ENCODE measurements at regions not wholly inside any gene's neighbourhood (a gene's known extent, or its start where the extent isn't known, plus 50 kb on each side); places are given as distances from the start of the nearest gene placed in this dataset.

DNA sequence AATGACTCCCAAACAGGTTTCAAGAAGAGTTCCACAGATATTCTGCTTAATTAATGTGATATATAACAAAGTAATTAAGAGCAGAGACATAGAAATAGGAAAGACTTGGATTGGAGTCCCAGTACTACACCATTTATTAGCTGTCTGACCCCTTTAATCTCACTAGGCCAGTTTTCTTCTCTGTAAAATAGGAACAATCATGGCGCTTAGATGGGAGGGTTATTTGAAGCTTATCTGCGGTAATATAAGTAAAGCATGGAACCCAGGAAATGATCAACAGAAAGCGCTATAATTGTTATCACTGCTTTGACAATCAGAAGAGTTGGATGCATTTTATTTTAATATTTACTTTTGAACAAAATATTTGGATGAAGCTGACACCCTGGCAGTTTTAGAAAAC, 71.3 kb upstream of the IFNE start:
- H3K9me2 ChIP-seq (replicated peaks; ENCODE audit: insufficient read depth, low read length): no peaks in the 10 kb centered on the region
- no peaks in the 10 kb centered on the region for H3K27me3 ChIP-seq (replicated peaks; ENCODE audit: insufficient read depth, low read length)
- H3K4me2 ChIP-seq (ENCODE audit: low read depth, low read length): no peak overlapping the region
- no peak for TF ChIP-seq EZH2 (optimal IDR thresholded peaks at IDR 0.05; ENCODE audit: low read depth, low read length)
- TF ChIP-seq, protein P1, sequence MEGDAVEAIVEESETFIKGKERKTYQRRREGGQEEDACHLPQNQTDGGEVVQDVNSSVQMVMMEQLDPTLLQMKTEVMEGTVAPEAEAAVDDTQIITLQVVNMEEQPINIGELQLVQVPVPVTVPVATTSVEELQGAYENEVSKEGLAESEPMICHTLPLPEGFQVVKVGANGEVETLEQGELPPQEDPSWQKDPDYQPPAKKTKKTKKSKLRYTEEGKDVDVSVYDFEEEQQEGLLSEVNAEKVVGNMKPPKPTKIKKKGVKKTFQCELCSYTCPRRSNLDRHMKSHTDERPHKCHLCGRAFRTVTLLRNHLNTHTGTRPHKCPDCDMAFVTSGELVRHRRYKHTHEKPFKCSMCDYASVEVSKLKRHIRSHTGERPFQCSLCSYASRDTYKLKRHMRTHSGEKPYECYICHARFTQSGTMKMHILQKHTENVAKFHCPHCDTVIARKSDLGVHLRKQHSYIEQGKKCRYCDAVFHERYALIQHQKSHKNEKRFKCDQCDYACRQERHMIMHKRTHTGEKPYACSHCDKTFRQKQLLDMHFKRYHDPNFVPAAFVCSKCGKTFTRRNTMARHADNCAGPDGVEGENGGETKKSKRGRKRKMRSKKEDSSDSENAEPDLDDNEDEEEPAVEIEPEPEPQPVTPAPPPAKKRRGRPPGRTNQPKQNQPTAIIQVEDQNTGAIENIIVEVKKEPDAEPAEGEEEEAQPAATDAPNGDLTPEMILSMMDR (IDR thresholded peaks at IDR 0.05; ENCODE audit: low read length): no peak
- no peak for TF ChIP-seq EZH2phosphoT487 (IDR thresholded peaks at IDR 0.05; ENCODE audit: low read length)
- no peaks in the 10 kb centered on the region for H3K36me3 ChIP-seq (replicated peaks; ENCODE audit: insufficient read depth, low read length)
- H3K4me3 ChIP-seq (ENCODE audit: low read length): no peak overlapping the region
- no peaks in the 10 kb centered on the region for H3K9me3 ChIP-seq (replicated peaks; ENCODE audit: insufficient read depth, low read length)
- H3K27ac ChIP-seq (ENCODE audit: low read length): no peak overlapping the region
- no peaks in the 10 kb centered on the region for H3F3A ChIP-seq (ENCODE audit: insufficient read depth, low read length)
- no peaks in the 10 kb centered on the region for H3K4me1 ChIP-seq (ENCODE audit: low read length)
- no peaks in the 10 kb centered on the region for H4K20me1 ChIP-seq (ENCODE audit: insufficient read depth, low read length)
- no peak overlapping the region for H2AFZ ChIP-seq (ENCODE audit: low read length)
- no peaks in the 10 kb centered on the region for H3K79me2 ChIP-seq (ENCODE audit: low read length)
- no peak overlapping the region for H3K9ac ChIP-seq (ENCODE audit: low read length)
- DNase-seq: no peak

DNA sequence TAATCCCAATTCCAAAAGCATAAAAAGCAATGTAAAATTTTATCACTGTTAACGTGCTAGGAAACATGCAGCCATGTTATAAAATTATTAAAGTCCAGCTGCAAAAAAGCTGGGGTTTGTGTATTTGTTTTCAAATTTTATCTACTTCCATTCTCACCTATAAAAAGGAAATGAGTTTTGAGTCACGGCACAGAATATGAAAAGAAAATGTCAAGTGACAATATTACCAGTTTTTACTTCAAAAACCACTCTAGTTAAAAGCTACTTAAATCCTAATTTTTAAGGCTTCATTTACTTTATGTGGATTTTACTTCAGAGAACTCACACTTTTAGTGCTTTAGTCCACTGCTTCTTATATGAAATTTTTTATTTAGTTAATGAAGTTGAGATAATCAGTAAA, 72.7 kb upstream of the IFNE start:
- TF ChIP-seq EZH2 (optimal IDR thresholded peaks at IDR 0.05; ENCODE audit: low read depth, low read length) (no peak), EZH2phosphoT487 (IDR thresholded peaks at IDR 0.05; ENCODE audit: low read length) (no peak)
- TF ChIP-seq, protein P1 (IDR thresholded peaks at IDR 0.05; ENCODE audit: low read length): no peak
- H3K4me1 ChIP-seq (ENCODE audit: low read length): no peaks in the 10 kb centered on the region
- no peak overlapping the region for H3K27ac ChIP-seq (ENCODE audit: low read length)
- DNase-seq: no peak
- no peak overlapping the region for H3K9ac ChIP-seq (ENCODE audit: low read length)
- no peak overlapping the region for H3K4me3 ChIP-seq (ENCODE audit: low read length)
- no peaks in the 10 kb centered on the region for H4K20me1 ChIP-seq (ENCODE audit: insufficient read depth, low read length)
- no peaks in the 10 kb centered on the region for H3K79me2 ChIP-seq (ENCODE audit: low read length)
- H3K27me3 ChIP-seq (replicated peaks; ENCODE audit: insufficient read depth, low read length): no peaks in the 10 kb centered on the region
- no peak overlapping the region for H2AFZ ChIP-seq (ENCODE audit: low read length)
- H3K9me2 ChIP-seq (replicated peaks; ENCODE audit: insufficient read depth, low read length): no peaks in the 10 kb centered on the region
- H3K9me3 ChIP-seq (replicated peaks; ENCODE audit: insufficient read depth, low read length): no peaks in the 10 kb centered on the region
- no peaks in the 10 kb centered on the region for H3F3A ChIP-seq (ENCODE audit: insufficient read depth, low read length)
- no peak overlapping the region for H3K4me2 ChIP-seq (ENCODE audit: low read depth, low read length)
- H3K36me3 ChIP-seq (replicated peaks; ENCODE audit: insufficient read depth, low read length): no peaks in the 10 kb centered on the region

DNA sequence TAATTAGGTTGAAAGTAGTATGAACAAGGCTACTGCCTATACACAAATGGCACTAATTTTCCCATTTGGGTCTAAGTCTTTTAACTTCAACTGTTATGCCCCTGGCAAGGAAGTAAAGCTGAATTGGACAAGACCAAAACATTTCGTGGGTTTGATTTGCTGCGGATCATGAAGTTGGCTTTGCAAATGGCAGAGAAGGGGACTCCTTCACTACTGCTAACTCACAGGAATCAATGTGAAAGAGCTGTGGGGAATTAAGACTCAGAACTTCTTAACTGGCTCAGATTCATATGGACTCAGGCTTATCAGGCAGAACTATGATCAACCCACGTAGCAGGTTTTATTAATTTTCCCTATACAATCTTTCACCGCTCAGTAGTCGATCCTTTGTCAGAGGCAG, 73.8 kb upstream of the IFNE start:
- Histone ChIP-seq H3K9me2 (replicated peaks; ENCODE audit: insufficient read depth, low read length) (no peaks in the 10 kb centered on the region), H3K79me2 (ENCODE audit: low read length) (no peaks in the 10 kb centered on the region), H3K4me3 (ENCODE audit: low read length) (no peak overlapping the region), H3F3A (ENCODE audit: insufficient read depth, low read length) (no peaks in the 10 kb centered on the region), H3K27ac (ENCODE audit: low read length) (no peak overlapping the region), H3K27me3 (replicated peaks; ENCODE audit: insufficient read depth, low read length) (no peaks in the 10 kb centered on the region), H3K4me1 (ENCODE audit: low read length) (no peaks in the 10 kb centered on the region), H2AFZ (ENCODE audit: low read length) (no peak overlapping the region), H3K36me3 (replicated peaks; ENCODE audit: insufficient read depth, low read length) (no peaks in the 10 kb centered on the region), H3K4me2 (ENCODE audit: low read depth, low read length) (no peak overlapping the region), H4K20me1 (ENCODE audit: insufficient read depth, low read length) (no peaks in the 10 kb centered on the region), H3K9me3 (replicated peaks; ENCODE audit: insufficient read depth, low read length) (no peaks in the 10 kb centered on the region), H3K9ac (ENCODE audit: low read length) (no peak overlapping the region)
- TF ChIP-seq, protein P1 (IDR thresholded peaks at IDR 0.05; ENCODE audit: low read length): no peak
- no peak for TF ChIP-seq EZH2 (optimal IDR thresholded peaks at IDR 0.05; ENCODE audit: low read depth, low read length)
- TF ChIP-seq EZH2phosphoT487 (IDR thresholded peaks at IDR 0.05; ENCODE audit: low read length): no peak
- DNase-seq: no peak

Measured in MM.1S (cell line).